ENCODE measurements at regions not wholly inside any gene's neighbourhood (a gene's known extent, or its start where the extent isn't known, plus 50 kb on each side); places are given as distances from the start of the nearest gene placed in this dataset.

- no peaks in the 10 kb centered on the region for H3K36me3 ChIP-seq
- TF ChIP-seq CTCF (IDR thresholded peaks at IDR 0.05; ENCODE audit: borderline replicate concordance), result no peak
- intact Hi-C loops (cut with micrococcal nuclease), result no loop called here
- H3K27ac ChIP-seq (replicated peaks), result no peak overlapping the region
- no peaks in the 10 kb centered on the region for H3K9me3 ChIP-seq (replicated peaks)
- H3K4me1 ChIP-seq, result no peaks in the 10 kb centered on the region
- no peaks in the 10 kb centered on the region for H3K27me3 ChIP-seq (ENCODE audit: low read depth)
- no peak overlapping the region for H3K4me3 ChIP-seq
- no peak for DNase-seq
Measured at GRCh38 chr2:155866477-155866876, 466.0 kb downstream of the NR4A2 start.

DNA sequence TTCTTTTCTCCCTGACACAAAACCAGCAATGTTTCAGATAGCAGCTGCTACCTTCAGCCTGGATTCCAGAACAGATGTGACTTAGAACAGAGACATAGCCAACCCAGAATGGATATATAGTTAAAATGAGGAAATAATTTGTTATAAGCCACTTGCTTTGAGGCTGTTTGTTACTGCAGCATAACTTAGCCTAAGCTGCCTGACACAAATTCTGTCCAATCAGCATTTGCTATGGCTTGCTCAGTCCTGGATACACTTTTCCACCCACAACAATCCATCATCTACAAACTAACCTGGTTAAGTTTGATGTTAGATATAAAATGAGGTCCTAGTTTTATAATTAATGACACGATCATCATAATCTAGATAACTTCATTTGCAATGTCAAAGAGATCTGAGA lies 480.4 kb downstream of the NR4A2 start:
- DNase-seq, result no peak
- no peak overlapping the region for H3K4me3 ChIP-seq
- H3K36me3 ChIP-seq, result no peaks in the 10 kb centered on the region
- no peak for TF ChIP-seq CTCF (IDR thresholded peaks at IDR 0.05; ENCODE audit: borderline replicate concordance)
- H3K4me1 ChIP-seq, result no peaks in the 10 kb centered on the region
- H3K27ac ChIP-seq (replicated peaks), result no peak overlapping the region
- peaks cover 10% of the 10 kb centered on the region for H3K9me3 ChIP-seq (replicated peaks)
- H3K27me3 ChIP-seq (ENCODE audit: low read depth), result no peaks in the 10 kb centered on the region
- intact Hi-C loops (cut with micrococcal nuclease), result no loop called here

DNA sequence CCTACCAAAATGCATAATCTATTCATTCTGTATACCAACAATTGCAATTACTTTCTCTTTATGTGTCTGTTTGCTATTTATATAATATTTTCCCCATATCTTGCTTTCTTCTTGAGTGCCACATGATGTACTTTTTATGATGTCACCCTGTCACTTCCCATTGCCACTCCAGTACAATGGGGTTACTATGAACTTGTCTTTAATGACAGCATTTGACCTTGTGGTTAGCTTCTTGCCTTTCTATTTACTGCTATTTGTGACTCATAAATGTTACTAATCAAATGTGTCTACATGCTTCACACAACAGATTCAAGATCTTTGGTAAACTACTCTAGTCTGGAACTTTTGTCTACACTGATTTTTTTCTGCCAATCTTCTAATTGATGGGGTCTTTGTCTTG lies 486.3 kb downstream of the NR4A2 start:
- peaks cover 4% of the 10 kb centered on the region for H3K9me3 ChIP-seq (replicated peaks)
- H3K27ac ChIP-seq (replicated peaks), result no peak overlapping the region
- H3K4me1 ChIP-seq, result no peaks in the 10 kb centered on the region
- DNase-seq, result no peak
- no peaks in the 10 kb centered on the region for H3K27me3 ChIP-seq (ENCODE audit: low read depth)
- H3K4me3 ChIP-seq, result no peak overlapping the region
- intact Hi-C loops (cut with micrococcal nuclease), result no loop called here
- no peak for TF ChIP-seq CTCF (IDR thresholded peaks at IDR 0.05; ENCODE audit: borderline replicate concordance)
- H3K36me3 ChIP-seq, result no peaks in the 10 kb centered on the region

GRCh38 chr2:155844461-155844860 lies 488.1 kb downstream of the NR4A2 start:
- no peaks in the 10 kb centered on the region for H3K9me3 ChIP-seq (replicated peaks)
- no peak overlapping the region for H3K27ac ChIP-seq (replicated peaks)
- H3K36me3 ChIP-seq, result no peaks in the 10 kb centered on the region
- intact Hi-C loops (cut with micrococcal nuclease), result no loop called here
- TF ChIP-seq CTCF (IDR thresholded peaks at IDR 0.05; ENCODE audit: borderline replicate concordance), result no peak
- no peak for DNase-seq
- no peaks in the 10 kb centered on the region for H3K27me3 ChIP-seq (ENCODE audit: low read depth)
- no peak overlapping the region for H3K4me3 ChIP-seq
- H3K4me1 ChIP-seq, result no peaks in the 10 kb centered on the region

- no peak for TF ChIP-seq CTCF (IDR thresholded peaks at IDR 0.05; ENCODE audit: borderline replicate concordance)
- DNase-seq, result no peak
- Histone ChIP-seq H3K9me3 (replicated peaks) (no peaks in the 10 kb centered on the region), H3K27me3 (ENCODE audit: low read depth) (no peaks in the 10 kb centered on the region), H3K27ac (replicated peaks) (no peak overlapping the region), H3K4me1 (no peaks in the 10 kb centered on the region), H3K4me3 (no peak overlapping the region), H3K36me3 (no peaks in the 10 kb centered on the region)
- intact Hi-C loops (cut with micrococcal nuclease), result no loop called here
Measured at GRCh38 chr2:155842103-155842502, 490.4 kb downstream of the NR4A2 start.

GRCh38 chr2:155841442-155841841 lies 491.1 kb downstream of the NR4A2 start:
- intact Hi-C loops (cut with micrococcal nuclease), result no loop called here
- no peak overlapping the region for H3K4me3 ChIP-seq
- H3K4me1 ChIP-seq, result no peaks in the 10 kb centered on the region
- no peak for DNase-seq
- no peaks in the 10 kb centered on the region for H3K9me3 ChIP-seq (replicated peaks)
- no peak overlapping the region for H3K27ac ChIP-seq (replicated peaks)
- no peaks in the 10 kb centered on the region for H3K27me3 ChIP-seq (ENCODE audit: low read depth)
- no peak for TF ChIP-seq CTCF (IDR thresholded peaks at IDR 0.05; ENCODE audit: borderline replicate concordance)
- no peaks in the 10 kb centered on the region for H3K36me3 ChIP-seq

Data from left ventricle myocardium inferior (tissue), 1 donor.